Endothelial cell of umbilical vein (primary cell): ENCODE measurements at regions not wholly inside any gene's neighbourhood (a gene's known extent, or its start where the extent isn't known, plus 50 kb on each side); places are given as distances from the start of the nearest gene placed in this dataset.

Source experiments
- BruUV-seq: library from RNA; stranded (reverse); fragments of 400-500 nt; replicated peaks from 2 replicates; lab custom pipeline; 2021; lab: Mats Ljungman, UMichigan
- CTCF ChIA-PET: fragments of 300-600, 350-600 bp; sonication (Branson Sonifier 250); formaldehyde crosslinking; loops from one replicate; lab custom pipeline; 2021; ENCODE audit warnings: antibody characterized with exemption, inconsistent platforms; lab: Charles Lee
- POLR2A ChIA-PET: fragments of 300-600, 350-600 bp; sonication (Branson Sonifier 250); formaldehyde crosslinking; loops from one replicate; lab custom pipeline; 2021; ENCODE audit warnings: antibody characterized with exemption, inconsistent platforms; lab: Charles Lee
- DNase-seq: peaks from one replicate; pipeline ENCODE4 v3.0.0-alpha.2; 2011; ENCODE audit warnings: low read depth, low spot score
- FAIRE-seq: peaks from 2 replicates; lab custom pipeline; 2011; peaks lifted over from hg19 to GRCh38; lab: Jason Lieb, UNC
- H2AFZ ChIP-seq: 2 replicates; pipeline ENCODE4 v1.6.0; 2012; ENCODE audit warnings: low read depth, low read length, control low read depth, inconsistent platforms
- H3K27ac ChIP-seq: 2 replicates; pipeline ENCODE4 v1.5.1; 2011; ENCODE audit warnings: low read depth, mild to moderate bottlenecking, control low read depth, low read length, moderate library complexity; ENCODE audit not compliant: insufficient read depth
- H3K27me3 ChIP-seq, 2 experiments: 2 replicates each; pipeline versions ENCODE4 v1.6.0 to v1.6.1; 2011; ENCODE audit warnings: low read length in 2 of 2, mixed read lengths in 1 of 2; ENCODE audit not compliant: control insufficient read depth in 2 of 2, insufficient read depth in 2 of 2
- H3K36me3 ChIP-seq, 2 experiments: 2 replicates in 1 of 2; 3 replicates in 1 of 2; pipeline ENCODE4 v1.5.1; 2011; ENCODE audit warnings: low read length in 2 of 2, mild to moderate bottlenecking in 1 of 2, moderate library complexity in 1 of 2; ENCODE audit not compliant: control insufficient read depth in 2 of 2, insufficient read depth in 2 of 2; ENCODE audit errors: extremely low read depth in 1 of 2
- H3K4me1 ChIP-seq: 3 replicates; pipeline ENCODE4 v1.5.1; 2011; ENCODE audit warnings: mild to moderate bottlenecking, low read length; ENCODE audit not compliant: control insufficient read depth, insufficient read depth; ENCODE audit errors: extremely low read depth
- H3K4me2 ChIP-seq: 2 replicates; pipeline ENCODE4 v1.6.1; 2011; ENCODE audit warnings: low read length, control low read depth, mixed read lengths; ENCODE audit not compliant: insufficient read depth
- H3K4me3 ChIP-seq, 3 experiments: fragments of 200-600 bp in 1 of 3; sonication (generic), shearing (Covaris generic) in 1 of 3; replicated peaks in 1 of 3; 2 replicates each; pipeline ENCODE4 v1.5.1; 2011 to 2016; ENCODE audit warnings: control low read depth in 3 of 3, low read length in 3 of 3, mild to moderate bottlenecking in 2 of 3, inconsistent platforms in 1 of 3, low read depth in 1 of 3, moderate library complexity in 1 of 3; ENCODE audit not compliant: insufficient read depth in 1 of 3
- H3K79me2 ChIP-seq: 2 replicates; pipeline ENCODE4 v1.6.0; 2012; ENCODE audit warnings: low read length, inconsistent platforms; ENCODE audit not compliant: control insufficient read depth, insufficient read depth
- H3K9ac ChIP-seq: replicated peaks from 2 replicates; pipeline ENCODE3; 2011; ENCODE audit warnings: low read length, control low read depth; ENCODE audit not compliant: insufficient read depth; ENCODE audit errors: extremely low read depth
- H3K9me1 ChIP-seq: replicated peaks from 3 replicates; pipeline ENCODE4 v1.6.0; 2011; ENCODE audit warnings: mild to moderate bottlenecking, low read length; ENCODE audit not compliant: control insufficient read depth, insufficient read depth; ENCODE audit errors: extremely low read depth
- H3K9me3 ChIP-seq: replicated peaks from 2 replicates; pipeline ENCODE4 v1.5.1; 2012; ENCODE audit warnings: low read length, inconsistent platforms; ENCODE audit not compliant: control insufficient read depth, insufficient read depth
- H4K20me1 ChIP-seq: replicated peaks from 2 replicates; pipeline ENCODE3; 2011; ENCODE audit warnings: mild to moderate bottlenecking, low read length; ENCODE audit not compliant: control insufficient read depth, insufficient read depth; ENCODE audit errors: extremely low read depth
- EZH2 ChIP-seq: IDR thresholded peaks from 2 replicates; pipeline ENCODE4 v1.6.1; 2012; ENCODE audit warnings: borderline replicate concordance, low read depth, mild to moderate bottlenecking, moderate library complexity, low read length, inconsistent platforms; ENCODE audit not compliant: severe bottlenecking
- FOS ChIP-seq: IDR thresholded peaks from 2 replicates; pipeline ENCODE4 v1.6.1; 2011; ENCODE audit warnings: mild to moderate bottlenecking, low read length, moderate library complexity, borderline replicate concordance; ENCODE audit not compliant: insufficient read depth
- GATA2 ChIP-seq: IDR thresholded peaks from 2 replicates; pipeline ENCODE4 v1.7.0; 2011; ENCODE audit warnings: low read depth, mild to moderate bottlenecking, moderate library complexity, mixed read lengths, low read length; ENCODE audit not compliant: insufficient read length, insufficient read depth
- dilution Hi-C: fragments of 300-500 bp; cut with MboI; formaldehyde crosslinking; loops from one replicate; pipeline ENCODE4 v1.15.0; 2019; ENCODE audit warnings: low sequenced_read_pairs; ENCODE audit not compliant: extremely low pct_ligation_motif_present
- intact Hi-C: fragments of 100-400 bp; cut with micrococcal nuclease; formaldehyde crosslinking; loops from one replicate; pipeline ENCODE4 v1.10.0; 2022

GRCh38 chr2:217641960-217642359 lies 360.8 kb downstream of the TNS1 start:
- H3K4me2 ChIP-seq = no peak overlapping the region
- H2AFZ ChIP-seq = no peak overlapping the region
- H3K4me3 ChIP-seq = no peak overlapping the region
- FAIRE-seq (no peak), DNase-seq (no peak)
- no peaks in the 10 kb centered on the region for H3K79me2 ChIP-seq
- intact Hi-C loops (no loop called here), dilution Hi-C loops (no loop called here)
- no peaks in the 10 kb centered on the region for H3K9me1 ChIP-seq
- no peaks in the 10 kb centered on the region for H3K9me3 ChIP-seq
- POLR2A ChIA-PET = no interaction called here
- H4K20me1 ChIP-seq = no peaks in the 10 kb centered on the region
- no peak for TF ChIP-seq GATA2
- CTCF ChIA-PET = interaction anchor here (1.8 to 1.9 kb wide), 2 partner anchors 9 to 14 kb away, joined by 5 to 8 read pairs; no protein-coding TSS in a partner anchor
- no peaks in the 10 kb centered on the region for H3K36me3 ChIP-seq
- BruUV-seq = no TSS peak
- H3K4me1 ChIP-seq = no peaks in the 10 kb centered on the region
- no peak overlapping the region for H3K9ac ChIP-seq
- no peaks in the 10 kb centered on the region for H3K27me3 ChIP-seq
- H3K27ac ChIP-seq = no peak overlapping the region

- Histone ChIP-seq H3K27me3 (no peaks in the 10 kb centered on the region), H3K4me2 (no peak overlapping the region), H3K4me1 (no peaks in the 10 kb centered on the region), H3K27ac (no peak overlapping the region), H2AFZ (no peak overlapping the region), H4K20me1 (no peaks in the 10 kb centered on the region), H3K79me2 (no peaks in the 10 kb centered on the region), H3K36me3 (no peaks in the 10 kb centered on the region), H3K9me3 (no peaks in the 10 kb centered on the region), H3K9me1 (no peaks in the 10 kb centered on the region), H3K4me3 (no peak overlapping the region), H3K9ac (no peak overlapping the region)
- FAIRE-seq (no peak), DNase-seq (no peak)
- intact Hi-C loops (no loop called here), dilution Hi-C loops (no loop called here)
- TF ChIP-seq EZH2 (no peak), FOS (no peak)
- ChIA-PET CTCF (no interaction called here), POLR2A (no interaction called here)
- no TSS peak for BruUV-seq
Observed at GRCh38 chr2:217639481-217639880, 363.3 kb downstream of the TNS1 start.
